ENCODE measurements at regions not wholly inside any gene's neighbourhood (a gene's known extent, or its start where the extent isn't known, plus 50 kb on each side); places are given as distances from the start of the nearest gene placed in this dataset.

DNA sequence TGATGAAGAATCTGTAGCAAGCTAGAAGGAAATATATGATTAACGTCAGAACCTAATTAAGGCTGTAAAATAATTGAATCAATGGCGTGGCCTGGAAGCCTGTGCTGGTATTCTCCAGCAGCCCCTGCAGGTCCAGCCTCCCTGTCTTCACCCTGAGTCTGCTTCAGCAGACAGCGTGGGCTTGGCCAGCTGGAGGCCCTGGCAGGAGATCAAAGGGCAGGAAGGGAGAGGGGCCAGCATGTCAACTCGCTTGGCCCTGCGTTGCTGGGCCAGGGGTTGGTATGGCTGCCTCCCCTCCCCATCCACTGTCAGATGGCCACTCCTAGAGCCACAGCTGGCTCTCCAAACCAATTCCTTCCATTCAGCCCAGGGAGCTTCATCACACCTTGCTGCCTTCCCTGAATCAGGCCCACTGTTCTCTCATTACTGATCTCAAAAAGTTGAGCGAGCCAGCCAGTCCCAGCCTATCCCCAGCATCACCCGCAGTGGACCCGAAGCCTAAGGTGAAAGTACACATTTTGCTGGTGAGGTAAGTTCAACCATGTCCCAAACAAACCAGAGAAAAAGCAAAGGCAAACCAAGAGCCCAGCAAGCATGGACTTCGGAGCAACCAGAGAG is 228.4 kb upstream of the AGAP1 start:
- DNase-seq, result no peak

DNA sequence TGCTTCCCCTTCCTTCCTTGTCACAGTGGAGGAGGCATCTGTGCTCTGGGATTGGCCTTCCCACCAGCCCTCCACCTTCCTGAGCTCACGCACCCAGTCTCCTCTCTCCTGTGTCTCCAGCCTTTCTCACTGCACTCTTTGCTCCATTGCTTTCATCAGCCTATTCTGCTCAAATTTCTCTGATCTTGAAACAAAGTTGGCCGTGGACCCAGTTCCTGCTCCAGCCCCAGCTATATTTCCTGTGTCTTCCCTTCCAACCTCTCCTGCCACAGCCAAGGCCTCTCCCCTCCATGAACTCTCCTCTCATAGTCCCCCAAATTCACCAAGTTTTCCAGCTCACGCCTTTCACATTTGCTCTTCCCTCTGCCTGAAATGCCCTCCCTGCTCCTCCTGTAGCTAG is 226.6 kb upstream of the AGAP1 start:
- DNase-seq, result no peak

DNA sequence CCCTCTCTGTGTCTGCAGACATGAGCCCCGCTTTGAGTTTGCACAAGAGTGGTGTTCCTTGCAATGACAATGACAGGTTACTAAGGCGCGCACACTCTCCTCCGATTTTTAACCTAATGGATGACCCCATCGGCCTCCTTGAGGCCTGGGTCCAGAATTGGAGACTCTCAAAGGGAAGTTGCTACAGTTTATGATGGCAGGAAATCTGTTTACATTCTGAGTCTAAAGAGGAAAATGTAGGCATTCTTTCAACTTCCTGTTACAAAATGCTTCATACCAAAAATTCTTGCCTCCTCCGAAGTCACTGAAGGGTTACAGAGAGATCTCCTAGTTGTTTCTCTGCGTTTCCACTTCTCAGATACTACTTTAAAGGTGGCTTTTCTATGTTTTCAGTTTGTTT is 225.3 kb upstream of the AGAP1 start:
- no peak for DNase-seq

DNA sequence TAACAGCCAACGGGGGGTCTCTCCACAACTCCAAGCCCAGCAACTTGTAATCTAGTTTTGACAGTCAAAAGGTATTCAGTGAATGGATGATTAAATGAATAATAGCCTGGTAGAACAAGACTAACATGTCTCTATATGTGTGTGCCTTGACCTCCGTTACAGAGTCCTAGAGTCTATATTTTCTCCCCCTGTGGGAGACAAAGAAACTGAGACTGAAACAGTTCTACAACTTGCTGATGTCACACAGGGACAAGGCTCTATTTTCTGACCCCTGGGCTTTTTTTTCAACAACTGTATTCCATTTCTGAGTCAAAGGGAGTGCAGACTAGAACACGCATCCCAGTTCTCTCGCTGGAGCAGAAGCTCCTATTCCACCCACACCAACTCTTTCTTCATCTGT is 223.6 kb upstream of the AGAP1 start:
- DNase-seq, result no peak

DNA sequence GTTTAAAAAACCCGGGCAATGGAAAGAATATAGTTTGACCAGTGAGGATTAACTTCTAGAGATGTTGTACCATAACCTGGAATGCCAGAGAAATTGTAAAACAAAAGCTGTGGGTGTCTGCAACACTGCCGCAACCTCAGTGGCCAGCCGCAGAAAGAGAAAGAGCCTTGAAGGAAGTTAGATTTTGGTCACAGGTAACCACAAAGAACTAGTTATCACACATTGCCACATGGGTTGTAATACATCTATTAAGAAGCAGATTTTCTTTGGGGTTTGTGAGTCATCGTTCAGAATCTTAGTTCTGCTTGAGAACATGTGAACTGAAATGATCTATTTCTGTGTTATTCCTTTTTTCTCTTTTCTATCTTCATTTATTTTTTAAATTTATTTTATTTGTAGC is 222.9 kb upstream of the AGAP1 start:
- no peak for DNase-seq

DNA sequence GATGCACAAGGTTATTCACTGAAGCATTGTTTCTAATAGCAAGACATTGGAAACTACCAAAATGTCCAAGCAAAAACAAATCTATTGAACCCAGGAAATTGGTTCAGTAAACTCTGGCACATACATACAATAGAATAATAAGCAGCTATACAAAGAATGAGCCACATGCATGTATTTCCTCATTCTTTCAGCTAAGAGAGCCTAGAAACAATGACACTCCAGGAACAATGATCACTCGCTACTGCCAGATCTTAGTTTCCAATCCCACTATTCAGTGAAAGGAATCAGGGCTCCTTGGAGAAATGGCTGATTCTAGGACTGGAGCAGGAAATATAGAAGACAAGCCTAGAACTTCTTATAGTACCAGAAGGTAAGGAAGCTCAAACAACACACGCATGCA is 221.9 kb upstream of the AGAP1 start:
- DNase-seq, result no peak

DNA sequence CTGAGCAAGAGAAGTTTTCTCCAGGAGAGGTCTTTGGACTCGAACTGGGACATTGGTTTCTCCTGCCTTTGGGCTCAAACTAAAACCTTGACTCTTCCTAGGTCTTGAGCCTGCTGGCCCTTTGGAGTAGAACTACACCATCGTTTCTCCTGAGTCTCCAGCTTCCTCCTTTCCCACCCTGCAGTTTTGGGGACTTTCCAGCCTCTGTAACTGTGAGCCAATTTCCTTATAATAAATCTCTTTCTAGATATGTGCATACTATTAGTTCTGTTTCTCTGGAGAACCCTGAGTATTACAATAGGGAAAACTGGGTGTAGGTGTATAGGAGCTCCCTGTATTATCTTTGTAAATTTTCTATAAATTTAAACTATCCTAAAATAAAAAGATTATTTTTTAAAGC is 219.8 kb upstream of the AGAP1 start:
- no peak for DNase-seq

DNA sequence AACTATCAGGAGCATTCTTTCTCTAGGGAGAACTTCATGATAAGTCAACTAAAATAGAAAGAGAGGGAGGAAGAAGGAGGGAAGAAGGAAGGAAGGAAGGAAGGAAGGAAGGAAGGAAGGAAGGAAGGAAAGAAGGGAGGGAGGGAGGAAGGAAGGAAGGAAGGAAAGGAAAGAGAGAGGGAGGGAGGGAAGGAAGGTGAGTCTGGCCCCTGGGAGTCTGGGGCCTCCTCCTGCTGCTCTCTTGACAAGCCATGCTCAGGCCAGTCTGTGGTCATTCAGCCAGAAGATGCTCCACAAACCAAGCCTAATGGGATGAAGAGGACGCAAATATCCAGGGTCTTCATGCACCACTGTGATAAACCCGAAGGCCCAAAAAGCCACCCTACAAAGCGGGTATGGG is 216.4 kb upstream of the AGAP1 start:
- no peak for DNase-seq

DNA sequence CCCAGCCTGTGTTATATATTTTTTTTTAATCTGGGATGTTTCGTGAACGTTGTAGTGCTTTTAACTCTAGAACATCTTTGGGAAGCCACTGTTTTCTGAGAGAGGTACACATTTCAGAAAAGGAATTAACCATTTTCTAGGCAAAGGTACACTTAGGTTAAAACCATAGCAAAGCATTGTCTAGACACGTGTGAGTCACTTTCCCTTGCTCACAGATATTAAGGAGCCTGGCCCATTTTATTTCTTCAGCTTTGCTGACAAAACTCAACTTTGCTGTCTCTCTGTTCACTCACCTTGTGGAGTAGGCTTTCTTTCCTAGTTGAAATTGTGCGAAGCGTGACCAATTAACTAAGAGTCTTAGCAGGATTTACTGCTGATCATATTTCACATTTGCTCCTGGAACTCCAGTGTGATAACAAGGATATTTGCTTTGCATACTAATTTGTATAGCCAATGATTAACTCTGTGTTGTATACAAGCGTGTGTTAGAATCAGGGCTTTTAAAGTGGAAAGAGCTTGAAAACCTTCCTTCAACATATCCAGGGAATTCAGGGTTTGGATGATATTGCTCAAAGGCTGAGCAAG is 215.0 kb upstream of the AGAP1 start:
- no peak for DNase-seq

DNA sequence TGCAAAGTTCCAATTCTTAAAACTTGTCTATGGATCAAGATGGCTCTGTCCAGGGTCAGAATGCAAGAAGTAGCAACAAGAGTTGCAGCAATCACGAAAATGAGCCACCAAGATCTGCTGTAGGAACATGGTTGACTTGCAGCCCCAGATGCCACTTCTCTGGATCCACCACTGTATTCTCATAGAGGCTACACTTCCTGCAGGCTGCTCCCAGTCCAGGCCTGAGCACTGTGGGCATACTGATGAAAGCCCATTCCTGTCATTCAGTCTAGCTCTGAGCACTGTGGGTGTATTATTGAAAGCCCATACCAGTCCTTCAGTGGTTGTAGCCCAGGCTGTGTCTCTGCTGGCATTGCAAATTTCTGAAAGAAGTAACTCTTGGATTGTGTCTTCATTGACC is 213.9 kb upstream of the AGAP1 start:
- DNase-seq, result no peak

DNA sequence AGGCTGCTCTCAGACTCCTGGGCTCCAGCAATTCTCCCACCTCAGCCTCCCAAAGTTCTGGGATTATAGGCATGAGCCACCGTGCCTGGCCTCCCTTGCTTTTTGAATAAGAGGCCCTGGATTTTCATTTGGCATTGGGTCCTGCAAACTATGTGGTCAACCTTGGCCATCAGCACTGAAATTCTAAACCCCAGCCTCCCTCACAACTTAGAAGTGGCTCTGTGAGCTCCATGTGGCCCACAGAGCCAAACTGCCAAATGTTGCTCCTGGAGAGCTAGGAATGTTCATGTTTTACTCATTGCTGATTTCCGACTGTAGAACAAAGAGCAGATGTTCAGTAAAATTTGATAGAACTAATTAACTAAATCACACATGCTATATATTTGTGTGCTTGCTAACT is 210.6 kb upstream of the AGAP1 start:
- DNase-seq, result no peak

DNA sequence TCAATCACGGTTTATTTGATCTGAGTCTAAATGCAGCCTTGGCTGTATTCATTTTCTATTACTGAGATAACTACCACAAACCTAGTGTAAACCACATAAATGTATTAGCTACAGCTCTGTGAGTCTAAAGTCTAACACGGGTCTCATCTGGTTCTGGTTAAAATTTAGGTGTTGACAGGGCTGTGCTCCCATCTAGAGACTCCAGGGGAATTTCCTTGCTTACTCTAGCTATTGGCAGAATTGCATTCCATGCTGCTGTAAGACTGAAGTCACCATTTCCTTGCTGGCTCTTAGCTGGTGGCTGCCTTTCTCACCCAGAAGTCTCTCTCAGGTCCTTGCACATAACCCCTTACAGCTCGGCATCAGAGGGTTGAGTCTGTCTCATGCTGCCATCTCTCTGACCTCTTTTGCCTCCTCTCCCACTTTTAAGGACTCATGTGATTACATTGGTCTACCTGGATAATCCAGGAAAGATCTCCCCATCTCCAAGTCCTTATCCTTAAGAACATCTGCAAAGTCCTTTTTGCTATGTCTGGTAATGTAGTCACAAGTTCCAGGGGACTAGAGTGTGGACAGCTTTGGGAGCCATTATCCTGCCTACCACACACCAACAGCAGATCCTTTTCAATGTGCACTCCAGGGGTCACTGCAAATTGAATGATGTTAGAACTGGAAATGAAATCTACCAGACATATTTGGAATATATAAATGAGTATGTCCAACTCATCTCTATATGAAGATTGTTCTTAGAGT is 207.0 kb upstream of the AGAP1 start:
- DNase-seq, result no peak

DNA sequence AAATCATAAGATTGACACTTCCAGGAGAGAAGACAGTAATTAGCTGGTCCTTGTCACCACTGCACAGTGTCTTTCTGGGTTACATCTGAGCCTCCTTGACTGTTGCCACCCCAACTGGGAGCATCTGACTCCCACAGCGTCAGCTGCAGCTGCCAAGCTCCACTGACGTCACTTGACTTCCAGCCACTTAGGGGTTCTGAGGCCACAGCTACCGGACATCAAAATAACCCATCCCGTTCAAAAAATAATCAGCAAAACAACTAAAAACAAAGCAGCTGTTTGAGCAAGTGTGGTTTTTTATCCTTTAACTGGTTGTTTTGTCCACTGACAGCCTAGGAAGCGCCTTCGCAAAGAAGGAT is 206.5 kb upstream of the AGAP1 start:
- no peak for DNase-seq

DNA sequence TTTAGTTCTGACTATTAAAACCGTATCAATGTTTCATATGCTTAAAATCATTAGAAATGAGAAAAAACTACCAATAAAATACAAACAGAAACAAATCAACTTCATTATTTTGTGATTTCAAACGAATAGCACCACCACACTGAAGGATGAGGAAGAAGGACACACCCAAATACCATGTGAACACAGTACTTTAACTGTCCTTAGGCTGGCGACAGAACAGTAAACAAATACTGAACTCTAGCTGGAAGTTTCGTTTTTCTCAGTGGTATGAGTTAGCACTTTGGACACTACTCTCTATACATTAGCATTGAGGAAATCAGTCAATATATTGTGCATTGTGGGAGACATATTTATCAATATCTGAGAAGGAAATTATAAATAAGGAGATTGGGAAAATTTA is 202.4 kb upstream of the AGAP1 start:
- DNase-seq, result no peak

DNA sequence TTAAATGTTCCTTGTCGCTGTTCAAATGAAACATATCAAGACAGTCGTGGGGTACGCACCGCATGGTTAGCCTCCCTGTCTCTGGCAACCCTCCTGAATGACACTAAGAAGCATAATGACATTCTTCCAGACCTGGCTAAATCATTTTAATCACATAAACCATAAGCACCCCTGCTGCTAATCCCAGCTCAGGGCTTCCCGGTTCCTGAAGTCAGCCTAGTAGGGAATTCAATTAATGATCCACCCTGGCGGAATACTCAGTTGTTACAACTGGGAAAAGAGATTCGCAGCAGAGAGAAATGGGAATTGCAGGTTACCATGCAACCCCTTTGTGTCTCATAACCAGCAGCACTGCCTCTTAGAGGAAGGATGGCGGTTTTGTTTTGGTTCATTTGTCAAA is 200.8 kb upstream of the AGAP1 start:
- DNase-seq, result no peak

DNA sequence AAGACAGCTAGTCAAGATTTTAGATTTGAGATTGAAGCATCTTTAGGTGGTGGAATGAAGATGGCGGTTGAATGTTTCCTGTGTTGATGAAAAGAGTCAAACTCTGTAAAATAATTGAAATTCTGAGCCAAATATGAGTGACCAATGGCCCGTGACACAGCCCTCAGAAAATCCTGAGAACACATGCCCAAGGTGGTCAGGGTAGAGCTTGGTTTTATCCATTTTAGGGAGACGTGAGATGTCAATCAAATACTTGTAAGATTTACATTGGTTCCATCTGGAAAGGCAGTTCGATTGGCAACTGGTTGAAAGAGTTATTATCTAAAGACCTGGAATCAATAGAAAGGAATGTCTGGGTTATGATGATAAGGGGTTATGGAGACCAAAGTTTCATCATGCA is 198.0 kb upstream of the AGAP1 start:
- no peak for DNase-seq

DNA sequence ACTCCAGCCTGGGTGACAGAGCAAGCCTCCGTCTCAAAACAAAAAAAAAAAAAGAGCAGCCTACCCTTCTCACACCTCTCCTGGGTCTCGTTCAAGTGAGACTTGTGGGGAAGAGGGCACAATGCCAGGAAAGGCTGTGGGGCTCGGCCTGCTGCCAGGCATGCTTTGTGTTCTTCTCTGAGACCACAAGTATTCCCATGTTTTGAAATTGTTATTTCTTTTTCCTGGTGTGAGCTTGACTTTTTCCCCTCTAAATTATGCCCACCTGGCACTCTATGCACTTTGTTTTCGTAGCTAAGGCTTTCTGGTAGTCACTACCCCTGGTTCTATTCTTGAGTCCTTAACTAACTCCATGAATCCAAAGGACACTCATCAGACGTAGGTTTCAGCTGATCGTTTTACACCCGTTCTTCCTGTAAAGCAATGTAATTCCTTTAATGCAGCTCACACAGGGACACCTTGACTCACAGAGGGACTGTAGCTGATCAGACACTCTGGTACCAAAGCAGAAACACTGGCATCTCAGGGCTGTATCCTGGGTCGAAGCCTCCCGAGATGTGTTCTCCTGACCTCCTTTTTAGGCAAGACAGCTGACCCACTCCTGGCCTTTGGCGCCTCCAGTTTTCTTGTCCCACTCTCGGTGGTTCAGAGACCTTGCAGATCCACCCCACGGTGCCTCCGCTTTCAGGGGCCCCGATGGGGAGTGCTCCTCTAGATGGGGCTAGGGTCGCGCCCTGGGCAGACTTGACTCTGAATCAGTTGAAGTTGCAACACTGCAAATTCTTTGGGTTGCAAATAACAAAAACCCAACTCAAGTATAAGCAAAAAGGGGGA is 193.3 kb upstream of the AGAP1 start:
- no peak for DNase-seq

DNA sequence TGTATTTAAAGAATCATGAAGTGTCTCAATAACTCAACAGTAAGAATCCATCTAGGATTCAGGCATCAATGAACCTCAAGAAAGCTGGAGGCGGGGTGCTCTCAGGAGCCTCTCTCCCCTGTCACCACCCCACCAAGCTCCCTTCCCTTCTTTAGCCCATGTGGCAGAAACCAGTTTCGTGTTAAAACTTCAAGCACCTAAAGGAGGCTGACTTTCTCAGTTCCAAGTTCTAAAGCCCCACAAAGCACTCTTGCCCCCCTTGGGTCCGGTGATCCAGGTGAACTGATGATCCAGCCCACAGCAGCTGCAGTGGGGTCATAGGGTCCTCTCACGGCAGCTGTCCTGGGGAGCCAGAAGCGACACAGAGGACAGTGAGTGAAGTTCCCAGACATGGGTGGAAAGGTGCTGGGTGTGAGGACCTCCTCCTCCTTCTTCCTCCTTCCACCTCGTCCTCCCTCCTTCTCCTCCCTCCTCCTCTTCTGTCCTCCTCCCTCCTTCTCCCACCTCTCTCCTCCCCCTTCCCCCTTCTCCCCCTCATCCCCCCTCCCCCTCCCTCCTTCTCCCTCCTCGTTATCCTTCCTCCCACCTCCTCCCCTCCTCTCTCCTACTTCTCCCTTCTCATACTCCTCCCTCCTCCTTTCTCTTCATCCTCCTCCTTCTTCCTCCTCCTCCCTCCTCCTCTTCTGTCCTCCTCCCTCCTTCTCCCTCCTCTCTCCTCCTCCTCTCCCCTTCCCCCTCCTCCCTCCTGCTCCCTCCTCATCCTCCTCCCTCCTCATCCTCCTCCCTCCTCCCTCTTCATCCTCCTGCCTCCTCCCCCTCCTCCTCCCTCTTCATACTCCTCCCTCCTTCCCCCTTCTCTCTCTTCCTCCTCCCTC is 192.4 kb upstream of the AGAP1 start:
- no peak for DNase-seq

DNA sequence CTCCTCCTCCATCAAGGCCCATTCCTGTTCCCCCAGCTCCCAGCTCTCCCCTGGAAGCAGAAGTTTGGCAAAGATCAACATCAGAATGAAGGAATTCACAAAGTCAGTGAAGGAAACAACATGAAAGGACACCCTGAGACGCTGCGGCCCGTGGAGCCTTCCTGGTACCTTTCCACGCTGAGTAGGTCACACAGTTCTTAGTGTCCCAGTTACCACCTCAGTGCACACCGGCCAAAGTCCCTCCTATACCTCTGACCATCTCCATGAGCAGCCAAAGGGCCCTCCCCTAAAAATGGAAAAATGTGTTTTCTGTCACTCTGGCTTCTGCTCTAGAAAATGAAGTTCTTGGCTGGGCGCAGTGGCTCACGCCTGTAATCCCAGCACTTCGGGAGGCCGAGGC is 191.6 kb upstream of the AGAP1 start:
- no peak for DNase-seq

DNA sequence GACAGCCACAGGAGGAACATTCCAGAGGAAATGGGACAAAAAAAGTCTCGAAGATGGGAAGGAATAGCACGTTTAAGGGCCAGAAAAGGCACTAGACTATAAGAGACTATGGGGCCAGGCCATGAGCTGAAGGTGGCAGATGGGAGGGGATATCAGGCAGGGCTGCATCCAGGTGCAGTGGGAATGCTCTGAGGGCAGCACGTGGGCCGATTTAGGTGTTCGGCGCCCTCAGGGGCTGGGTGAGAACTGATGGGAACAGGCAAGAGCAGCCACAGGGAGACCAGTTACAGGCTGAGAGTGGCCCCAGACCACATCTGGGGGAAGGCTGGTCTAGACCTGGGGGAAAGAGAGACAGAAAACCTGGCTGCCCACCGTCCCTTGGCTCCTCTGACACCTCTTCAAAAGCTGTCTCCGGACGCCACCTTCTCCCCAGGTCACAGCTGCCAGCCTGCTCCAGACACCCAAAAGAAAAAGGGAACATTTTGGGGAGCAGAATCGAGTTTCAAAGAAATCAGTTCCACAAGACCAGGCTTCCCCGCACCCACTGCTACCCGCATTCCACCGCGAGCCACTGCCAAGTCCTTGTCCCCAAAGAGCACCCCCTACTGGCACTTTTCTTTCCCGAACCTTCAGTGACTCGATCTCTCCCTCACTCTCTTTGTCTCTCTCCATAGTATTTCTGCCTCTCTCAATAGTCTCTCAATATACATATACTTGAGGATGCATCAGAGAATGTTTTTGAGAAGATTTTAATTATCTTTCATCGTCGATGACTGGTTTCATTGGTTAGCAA is 190.1 kb upstream of the AGAP1 start:
- no peak for DNase-seq

DNA sequence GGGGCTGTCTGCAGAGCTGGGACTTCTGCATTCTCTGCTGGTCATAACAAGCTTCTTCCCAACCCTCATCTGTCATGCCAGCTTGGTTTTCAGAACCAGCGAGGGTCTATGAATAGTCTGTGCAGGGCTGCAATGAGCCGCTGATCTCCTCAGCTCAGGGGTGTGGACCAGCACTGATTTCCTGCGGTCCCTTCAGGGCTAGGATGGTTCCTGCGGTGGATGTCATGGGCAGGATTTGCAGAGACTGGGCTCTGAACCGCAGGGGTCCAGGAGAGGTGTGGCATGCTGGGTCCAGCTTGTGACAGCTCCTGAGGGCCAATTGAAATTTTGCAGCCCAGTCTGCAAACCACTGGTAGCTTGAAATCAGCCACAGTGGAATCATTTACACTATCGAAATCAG is 188.2 kb upstream of the AGAP1 start:
- DNase-seq, result no peak

DNA sequence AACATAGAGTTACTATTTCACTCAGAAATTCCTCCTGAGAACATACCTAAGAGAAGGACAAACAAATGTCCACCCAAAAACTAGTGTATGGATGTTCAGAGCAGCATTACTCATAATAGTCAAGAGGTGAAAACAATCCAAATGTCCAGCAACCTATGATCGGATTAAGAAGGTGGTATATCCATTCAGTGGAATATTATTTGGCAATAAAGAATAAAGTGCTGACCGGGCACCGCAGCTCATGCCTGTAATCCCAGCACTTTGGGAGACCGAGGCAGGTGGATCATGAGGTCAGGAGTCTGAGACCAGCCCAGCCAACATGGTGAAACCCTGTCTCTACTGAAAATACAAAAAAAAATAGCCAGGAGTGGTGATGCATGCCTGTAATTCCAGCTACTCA is 182.8 kb upstream of the AGAP1 start:
- no peak for DNase-seq
